ENCODE measurements at regions not wholly inside any gene's neighbourhood (a gene's known extent, or its start where the extent isn't known, plus 50 kb on each side); places are given as distances from the start of the nearest gene placed in this dataset.

- TF ChIP-seq CTCF (IDR thresholded peaks at IDR 0.05; ENCODE audit: low read length, missing control alignments): no peak
- H3K4me3 ChIP-seq (replicated peaks; ENCODE audit: low read depth, low read length): no peak overlapping the region
- DNase-seq (ENCODE audit: low read depth): no peak
Observed at GRCh38 chr5:88092958-88093605, 175.6 kb downstream of the TMEM161B start.

GRCh38 chr5:88092358-88092757 lies 176.3 kb downstream of the TMEM161B start:
- DNase-seq (ENCODE audit: low read depth): no peak
- no peak overlapping the region for H3K4me3 ChIP-seq (replicated peaks; ENCODE audit: low read depth, low read length)
- no peak for TF ChIP-seq CTCF (IDR thresholded peaks at IDR 0.05; ENCODE audit: low read length, missing control alignments)

- no peak for DNase-seq (ENCODE audit: low read depth)
- no peak for TF ChIP-seq CTCF (IDR thresholded peaks at IDR 0.05; ENCODE audit: low read length, missing control alignments)
- H3K4me3 ChIP-seq (replicated peaks; ENCODE audit: low read depth, low read length): no peak overlapping the region
Observed at GRCh38 chr5:88090506-88090905, 178.1 kb downstream of the TMEM161B start.

GRCh38 chr5:88089719-88090390 lies 178.8 kb downstream of the TMEM161B start:
- DNase-seq (ENCODE audit: low read depth): no peak
- no peak overlapping the region for H3K4me3 ChIP-seq (replicated peaks; ENCODE audit: low read depth, low read length)
- TF ChIP-seq CTCF (IDR thresholded peaks at IDR 0.05; ENCODE audit: low read length, missing control alignments): no peak

- TF ChIP-seq CTCF (IDR thresholded peaks at IDR 0.05; ENCODE audit: low read length, missing control alignments): no peak
- DNase-seq (ENCODE audit: low read depth): no peak
- no peak overlapping the region for H3K4me3 ChIP-seq (replicated peaks; ENCODE audit: low read depth, low read length)
Observed at GRCh38 chr5:88085462-88085861, 183.2 kb downstream of the TMEM161B start.

GRCh38 chr5:88081877-88082276 lies 186.8 kb downstream of the TMEM161B start:
- no peak for TF ChIP-seq CTCF (IDR thresholded peaks at IDR 0.05; ENCODE audit: low read length, missing control alignments)
- no peak for DNase-seq (ENCODE audit: low read depth)

GRCh38 chr5:88063813-88064212 lies 204.8 kb downstream of the TMEM161B start:
- no peak for DNase-seq (ENCODE audit: low read depth)
- TF ChIP-seq CTCF (IDR thresholded peaks at IDR 0.05; ENCODE audit: low read length, missing control alignments): no peak
- H3K4me3 ChIP-seq (replicated peaks; ENCODE audit: low read depth, low read length): no peak overlapping the region

More at GRCh38 chr5:88081877-88082276, 186.8 kb downstream of the TMEM161B start:
- no peak overlapping the region for H3K4me3 ChIP-seq (replicated peaks; ENCODE audit: low read depth, low read length)

Measured in fibroblast of pulmonary artery (primary cell).